ENCODE measurements at regions not wholly inside any gene's neighbourhood (a gene's known extent, or its start where the extent isn't known, plus 50 kb on each side); places are given as distances from the start of the nearest gene placed in this dataset.

GRCh38 chr18:40375837-40376236 lies 1579.2 kb upstream of the PIK3C3 start:
- no peak for TF ChIP-seq CTCF (IDR thresholded peaks at IDR 0.05; ENCODE audit: low read length)
- TF ChIP-seq EZH2 (IDR thresholded peaks at IDR 0.05; ENCODE audit: borderline replicate concordance, low read length): no peak
- H3K4me2 ChIP-seq (ENCODE audit: low read length): no peak overlapping the region
- no peaks in the 10 kb centered on the region for H3F3A ChIP-seq (ENCODE audit: insufficient read depth, low read length)
- H3K4me1 ChIP-seq (ENCODE audit: insufficient read depth, low read length, severe bottlenecking): no peaks in the 10 kb centered on the region
- no peak overlapping the region for H3K27ac ChIP-seq (ENCODE audit: low read depth, low read length, poor library complexity, severe bottlenecking)
- no peaks in the 10 kb centered on the region for H3K27me3 ChIP-seq (ENCODE audit: insufficient read depth, low read length)
- no peaks in the 10 kb centered on the region for H3K9me2 ChIP-seq (ENCODE audit: low read depth, low read length)
- H4K20me1 ChIP-seq (ENCODE audit: insufficient read depth, low read length): no peaks in the 10 kb centered on the region
- H3K36me3 ChIP-seq (ENCODE audit: insufficient read depth, low read length): no peaks in the 10 kb centered on the region
- no peaks in the 10 kb centered on the region for H3K79me2 ChIP-seq (ENCODE audit: insufficient read depth, low read length)
- no peak overlapping the region for H2AFZ ChIP-seq (ENCODE audit: low read length)
- H3K4me3 ChIP-seq (ENCODE audit: low read depth, low read length, poor library complexity, severe bottlenecking): no peak overlapping the region
- H3K9me3 ChIP-seq (ENCODE audit: low read length): no peaks in the 10 kb centered on the region
- H3K9ac ChIP-seq (ENCODE audit: low read length): no peak overlapping the region

GRCh38 chr18:40371673-40372072 lies 1583.4 kb upstream of the PIK3C3 start:
- H3K9me2 ChIP-seq (ENCODE audit: low read depth, low read length): no peaks in the 10 kb centered on the region
- H3K36me3 ChIP-seq (ENCODE audit: insufficient read depth, low read length): no peaks in the 10 kb centered on the region
- H3K4me2 ChIP-seq (ENCODE audit: low read length): no peak overlapping the region
- H3F3A ChIP-seq (ENCODE audit: insufficient read depth, low read length): no peaks in the 10 kb centered on the region
- H2AFZ ChIP-seq (ENCODE audit: low read length): no peak overlapping the region
- no peaks in the 10 kb centered on the region for H4K20me1 ChIP-seq (ENCODE audit: insufficient read depth, low read length)
- H3K9me3 ChIP-seq (ENCODE audit: low read length): no peaks in the 10 kb centered on the region
- TF ChIP-seq CTCF (IDR thresholded peaks at IDR 0.05; ENCODE audit: low read length) (no peak), EZH2 (IDR thresholded peaks at IDR 0.05; ENCODE audit: borderline replicate concordance, low read length) (no peak)
- H3K9ac ChIP-seq (ENCODE audit: low read length): no peak overlapping the region
- no peak overlapping the region for H3K27ac ChIP-seq (ENCODE audit: low read depth, low read length, poor library complexity, severe bottlenecking)
- H3K27me3 ChIP-seq (ENCODE audit: insufficient read depth, low read length): no peaks in the 10 kb centered on the region
- H3K4me3 ChIP-seq (ENCODE audit: low read depth, low read length, poor library complexity, severe bottlenecking): no peak overlapping the region
- no peaks in the 10 kb centered on the region for H3K4me1 ChIP-seq (ENCODE audit: insufficient read depth, low read length, severe bottlenecking)
- no peaks in the 10 kb centered on the region for H3K79me2 ChIP-seq (ENCODE audit: insufficient read depth, low read length)

GRCh38 chr18:40367576-40367975 lies 1587.5 kb upstream of the PIK3C3 start:
- H3K4me2 ChIP-seq (ENCODE audit: low read length): no peak overlapping the region
- H3K27ac ChIP-seq (ENCODE audit: low read depth, low read length, poor library complexity, severe bottlenecking): no peak overlapping the region
- H3K9me3 ChIP-seq (ENCODE audit: low read length): no peaks in the 10 kb centered on the region
- H3F3A ChIP-seq (ENCODE audit: insufficient read depth, low read length): no peaks in the 10 kb centered on the region
- H3K27me3 ChIP-seq (ENCODE audit: insufficient read depth, low read length): no peaks in the 10 kb centered on the region
- H3K9me2 ChIP-seq (ENCODE audit: low read depth, low read length): no peaks in the 10 kb centered on the region
- no peaks in the 10 kb centered on the region for H3K4me1 ChIP-seq (ENCODE audit: insufficient read depth, low read length, severe bottlenecking)
- H3K9ac ChIP-seq (ENCODE audit: low read length): no peak overlapping the region
- TF ChIP-seq EZH2 (IDR thresholded peaks at IDR 0.05; ENCODE audit: borderline replicate concordance, low read length) (no peak), CTCF (IDR thresholded peaks at IDR 0.05; ENCODE audit: low read length) (no peak)
- H3K79me2 ChIP-seq (ENCODE audit: insufficient read depth, low read length): no peaks in the 10 kb centered on the region
- no peak overlapping the region for H2AFZ ChIP-seq (ENCODE audit: low read length)
- no peaks in the 10 kb centered on the region for H4K20me1 ChIP-seq (ENCODE audit: insufficient read depth, low read length)
- no peaks in the 10 kb centered on the region for H3K36me3 ChIP-seq (ENCODE audit: insufficient read depth, low read length)
- no peak overlapping the region for H3K4me3 ChIP-seq (ENCODE audit: low read depth, low read length, poor library complexity, severe bottlenecking)
